ENCODE measurements at regions not wholly inside any gene's neighbourhood (a gene's known extent, or its start where the extent isn't known, plus 50 kb on each side); places are given as distances from the start of the nearest gene placed in this dataset.
"Not testable (repeated sequence)": the region's sequence is repeated elsewhere in the genome, so short reads cannot be mapped to it uniquely, and the experiment has no call there.

- Mint-ChIP-seq H3K4me3 (no peak overlapping the region), H3K9me3 (peaks cover 7% of the 10 kb centered on the region), H3K27ac (no peak overlapping the region), H3K36me3 (no peaks in the 10 kb centered on the region), H3K4me1 (ENCODE audit: unreplicated experiment) (peaks cover 29% of the 10 kb centered on the region), H3K27me3 (no peaks in the 10 kb centered on the region)
- TF ChIP-seq CTCF (conservative IDR thresholded peaks at IDR 0.05), result no peak
- no peak for DNase-seq (ENCODE audit: extremely low spot score, unreplicated experiment)
Observed at GRCh38 chr3:20648921-20649381, 462.9 kb upstream of the SGO1 start.

- Mint-ChIP-seq H3K27me3 (no peaks in the 10 kb centered on the region), H3K27ac (no peak overlapping the region), H3K4me1 (ENCODE audit: unreplicated experiment) (peaks cover 29% of the 10 kb centered on the region), H3K36me3 (no peaks in the 10 kb centered on the region), H3K4me3 (no peak overlapping the region), H3K9me3 (peaks cover 7% of the 10 kb centered on the region)
- TF ChIP-seq CTCF (conservative IDR thresholded peaks at IDR 0.05), result no peak
- no peak for DNase-seq (ENCODE audit: extremely low spot score, unreplicated experiment)
Observed at GRCh38 chr3:20648294-20648693, 462.3 kb upstream of the SGO1 start.

GRCh38 chr3:20646425-20646824 lies 460.4 kb upstream of the SGO1 start:
- H3K9me3 Mint-ChIP-seq, result peaks cover 7% of the 10 kb centered on the region
- no peaks in the 10 kb centered on the region for H3K27me3 Mint-ChIP-seq
- H3K27ac Mint-ChIP-seq, result no peak overlapping the region
- no peak overlapping the region for H3K4me3 Mint-ChIP-seq
- H3K4me1 Mint-ChIP-seq (ENCODE audit: unreplicated experiment), result peaks cover 25% of the 10 kb centered on the region
- DNase-seq (ENCODE audit: extremely low spot score, unreplicated experiment), result no peak
- no peaks in the 10 kb centered on the region for H3K36me3 Mint-ChIP-seq
- TF ChIP-seq CTCF (conservative IDR thresholded peaks at IDR 0.05), result no peak

- Mint-ChIP-seq H3K4me1 (ENCODE audit: unreplicated experiment) (peaks cover 25% of the 10 kb centered on the region), H3K27me3 (no peaks in the 10 kb centered on the region), H3K27ac (no peak overlapping the region), H3K36me3 (no peaks in the 10 kb centered on the region), H3K9me3 (peaks cover 6% of the 10 kb centered on the region), H3K4me3 (no peak overlapping the region)
- no peak for DNase-seq (ENCODE audit: extremely low spot score, unreplicated experiment)
- no peak for TF ChIP-seq CTCF (conservative IDR thresholded peaks at IDR 0.05)
Observed at GRCh38 chr3:20645340-20645739, 459.3 kb upstream of the SGO1 start.

GRCh38 chr3:20637729-20638128 lies 451.7 kb upstream of the SGO1 start:
- no peak for DNase-seq (ENCODE audit: extremely low spot score, unreplicated experiment)
- Mint-ChIP-seq H3K27ac (no peak overlapping the region), H3K9me3 (no peaks in the 10 kb centered on the region), H3K27me3 (no peaks in the 10 kb centered on the region), H3K36me3 (no peaks in the 10 kb centered on the region), H3K4me3 (no peak overlapping the region), H3K4me1 (ENCODE audit: unreplicated experiment) (no peaks in the 10 kb centered on the region)
- no peak for TF ChIP-seq CTCF (conservative IDR thresholded peaks at IDR 0.05)

GRCh38 chr3:20622304-20622703 lies 436.3 kb upstream of the SGO1 start:
- H3K27me3 Mint-ChIP-seq, result no peaks in the 10 kb centered on the region
- peaks cover 6% of the 10 kb centered on the region for H3K4me1 Mint-ChIP-seq (ENCODE audit: unreplicated experiment)
- peaks cover 9% of the 10 kb centered on the region for H3K9me3 Mint-ChIP-seq
- DNase-seq (ENCODE audit: extremely low spot score, unreplicated experiment), result no peak
- no peaks in the 10 kb centered on the region for H3K36me3 Mint-ChIP-seq
- no peak overlapping the region for H3K27ac Mint-ChIP-seq
- no peak overlapping the region for H3K4me3 Mint-ChIP-seq
- TF ChIP-seq CTCF (conservative IDR thresholded peaks at IDR 0.05), result no peak

GRCh38 chr3:20618621-20619020 lies 432.6 kb upstream of the SGO1 start:
- H3K36me3 Mint-ChIP-seq; DNase-seq (ENCODE audit: extremely low spot score, unreplicated experiment); H3K27ac Mint-ChIP-seq; H3K4me3 Mint-ChIP-seq; H3K27me3 Mint-ChIP-seq; H3K4me1 Mint-ChIP-seq (ENCODE audit: unreplicated experiment): not testable (repeated sequence)
- peaks cover 20% of the 10 kb centered on the region for H3K9me3 Mint-ChIP-seq

GRCh38 chr3:20618181-20618580 lies 432.2 kb upstream of the SGO1 start:
- peaks cover 22% of the 10 kb centered on the region for H3K9me3 Mint-ChIP-seq
- H3K4me3 Mint-ChIP-seq; H3K36me3 Mint-ChIP-seq; H3K4me1 Mint-ChIP-seq (ENCODE audit: unreplicated experiment); H3K27me3 Mint-ChIP-seq; DNase-seq (ENCODE audit: extremely low spot score, unreplicated experiment); H3K27ac Mint-ChIP-seq: not testable (repeated sequence)

- not testable (repeated sequence) for H3K27ac Mint-ChIP-seq, H3K27me3 Mint-ChIP-seq
Observed at GRCh38 chr3:20615982-20616381, 430.0 kb upstream of the SGO1 start.

More at GRCh38 chr3:20615982-20616381, 430.0 kb upstream of the SGO1 start:
- DNase-seq (ENCODE audit: extremely low spot score, unreplicated experiment); H3K36me3 Mint-ChIP-seq; H3K4me3 Mint-ChIP-seq; H3K4me1 Mint-ChIP-seq (ENCODE audit: unreplicated experiment): not testable (repeated sequence)
- peaks cover 27% of the 10 kb centered on the region for H3K9me3 Mint-ChIP-seq
